GM12878 (cell line): ENCODE measurements at regions not wholly inside any gene's neighbourhood (a gene's known extent, or its start where the extent isn't known, plus 50 kb on each side); places are given as distances from the start of the nearest gene placed in this dataset.

Experiments
- BACH1 ChIP-seq: fragments of 450-650 bp; IDR thresholded peaks from 2 replicates; pipeline ENCODE4 v1.6.1; 2017; ENCODE audit warnings: mild to moderate bottlenecking, borderline replicate concordance
- BRCA1 ChIP-seq: IDR thresholded peaks from 2 replicates; pipeline ENCODE4 v1.6.1; 2011; ENCODE audit warnings: low read depth, low read length, improper control_type of control experiment
- DPF2 ChIP-seq: fragments of 450-650 bp; IDR thresholded peaks from 2 replicates; pipeline ENCODE4 v1.6.1; 2017; ENCODE audit warnings: mild to moderate bottlenecking
- ELK1 ChIP-seq: IDR thresholded peaks from 2 replicates; pipeline ENCODE4 v1.6.1; 2012; ENCODE audit warnings: low read depth, low read length, improper control_type of control experiment
- NR2C1 ChIP-seq: fragments of 450-650 bp; IDR thresholded peaks from 2 replicates; pipeline ENCODE4 v1.6.1; 2017; ENCODE audit warnings: antibody characterized with exemption, mild to moderate bottlenecking, moderate library complexity
- POLR2A ChIP-seq: IDR thresholded peaks from 2 replicates; pipeline ENCODE4 v1.6.1; 2011; ENCODE audit warnings: low read depth, mild to moderate bottlenecking, low read length
- POLR2AphosphoS2 ChIP-seq: IDR thresholded peaks from 2 replicates; pipeline ENCODE4 v1.6.1; 2011; ENCODE audit warnings: low read depth, mild to moderate bottlenecking, low read length, improper control_type of control experiment, moderate library complexity
- POLR2AphosphoS5 ChIP-seq: IDR thresholded peaks from 2 replicates; pipeline ENCODE4 v1.6.1; 2011; ENCODE audit warnings: mild to moderate bottlenecking, low read length, inconsistent platforms
- RFX5 ChIP-seq: IDR thresholded peaks from 2 replicates; pipeline ENCODE4 v1.6.1; 2011; ENCODE audit warnings: low read depth, low read length, improper control_type of control experiment
- SIX5 ChIP-seq: IDR thresholded peaks from 2 replicates; pipeline ENCODE4 v1.6.1; 2011; ENCODE audit warnings: mild to moderate bottlenecking, low read depth, low read length, moderate library complexity; ENCODE audit not compliant: severe bottlenecking
- SMC3 ChIP-seq: IDR thresholded peaks from 2 replicates; pipeline ENCODE4 v1.6.1; 2011; ENCODE audit warnings: low read length, improper control_type of control experiment, borderline replicate concordance
- ZZZ3 ChIP-seq: IDR thresholded peaks from 2 replicates; pipeline ENCODE4 v1.6.1; 2011; ENCODE audit warnings: low read depth; ENCODE audit not compliant: control insufficient read depth, insufficient read length
- TF ChIP-seq, protein P1 (sequence below): IDR thresholded peaks from 2 replicates; pipeline ENCODE4 v1.6.1; 2011; ENCODE audit warnings: mild to moderate bottlenecking, low read depth, low read length, moderate library complexity; ENCODE audit not compliant: insufficient replicate concordance

DNA sequence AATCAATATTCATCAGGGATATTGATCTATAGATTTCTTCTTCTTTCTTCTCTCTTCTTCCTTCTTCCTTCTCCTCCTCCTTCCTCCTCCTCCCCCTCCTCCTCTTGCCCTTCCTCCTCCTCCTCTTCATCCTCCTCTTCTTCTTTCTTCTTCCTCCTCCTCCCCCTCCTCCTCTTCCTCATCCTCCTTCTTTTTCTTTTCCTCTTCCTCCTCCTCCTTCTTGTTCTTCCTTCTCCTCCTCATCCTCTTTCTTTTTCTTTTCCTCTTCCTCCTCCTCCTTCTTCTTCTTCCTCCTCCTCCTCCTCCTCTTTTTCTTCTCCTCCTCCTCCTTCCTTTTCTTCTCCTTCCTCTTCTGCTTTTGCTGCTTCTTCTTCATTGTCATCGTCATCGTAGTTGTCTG is 52.4 kb upstream of the SERINC1 start:
- TF ChIP-seq NR2C1 (no peak), BACH1 (no peak), POLR2AphosphoS5 (no peak), DPF2 (no peak), POLR2AphosphoS2 (no peak), POLR2A (no peak), ZZZ3 (no peak), RFX5 (no peak), SIX5 (no peak), SMC3 (no peak), BRCA1 (no peak), ELK1 (no peak)
- TF ChIP-seq, protein P1, sequence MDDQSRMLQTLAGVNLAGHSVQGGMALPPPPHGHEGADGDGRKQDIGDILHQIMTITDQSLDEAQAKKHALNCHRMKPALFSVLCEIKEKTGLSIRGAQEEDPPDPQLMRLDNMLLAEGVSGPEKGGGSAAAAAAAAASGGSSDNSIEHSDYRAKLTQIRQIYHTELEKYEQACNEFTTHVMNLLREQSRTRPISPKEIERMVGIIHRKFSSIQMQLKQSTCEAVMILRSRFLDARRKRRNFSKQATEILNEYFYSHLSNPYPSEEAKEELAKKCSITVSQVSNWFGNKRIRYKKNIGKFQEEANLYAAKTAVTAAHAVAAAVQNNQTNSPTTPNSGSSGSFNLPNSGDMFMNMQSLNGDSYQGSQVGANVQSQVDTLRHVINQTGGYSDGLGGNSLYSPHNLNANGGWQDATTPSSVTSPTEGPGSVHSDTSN, result no peak
